ENCODE measurements at regions not wholly inside any gene's neighbourhood (a gene's known extent, or its start where the extent isn't known, plus 50 kb on each side); places are given as distances from the start of the nearest gene placed in this dataset.

DNA sequence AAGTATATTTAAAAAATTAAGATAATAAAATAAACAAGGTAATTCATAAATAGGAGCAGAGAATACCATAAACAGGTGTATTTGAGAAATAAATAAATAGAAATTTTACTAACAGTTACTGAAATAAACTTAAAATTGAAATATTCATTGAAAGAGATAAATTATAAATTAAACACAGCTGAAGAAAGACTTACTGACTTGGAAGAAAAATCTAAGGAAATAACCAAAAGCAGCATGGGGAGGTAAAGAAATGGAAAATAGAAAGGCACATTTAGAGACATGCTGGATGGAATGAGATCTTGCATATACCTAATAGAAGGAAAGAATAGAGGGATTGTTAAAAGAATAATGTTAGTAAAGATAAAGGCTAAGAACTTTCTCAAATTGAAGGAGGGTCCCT lies 96.3 kb downstream of the SOX11 start:
- 0 out of 2 replicates have a peak, but pooled peaks cover 3% of the 10 kb centered on the region for H3K4me1 Mint-ChIP-seq
- CTCF ChIA-PET = no interaction called here
- no peak for DNase-seq (ENCODE audit: low spot score)

DNA sequence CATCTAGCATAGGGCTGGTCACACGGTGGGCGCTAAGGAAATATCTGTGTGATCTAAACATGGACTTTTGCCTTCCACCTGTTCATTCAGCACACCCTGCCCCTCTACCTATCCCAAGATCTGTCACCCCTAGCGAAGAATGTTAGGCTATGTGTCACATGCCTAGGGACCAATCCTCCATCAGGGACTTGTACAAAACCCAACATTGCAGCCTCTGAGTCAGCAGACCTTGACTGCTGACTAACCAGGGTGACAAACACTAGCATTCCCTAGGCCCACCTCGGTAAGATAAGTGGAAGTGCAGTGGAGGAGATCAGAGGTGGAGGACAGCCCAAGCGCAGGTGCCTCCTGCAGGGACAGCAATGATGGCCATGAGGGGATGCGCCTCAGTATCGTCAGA lies 99.2 kb downstream of the SOX11 start:
- H3K9me3 Mint-ChIP-seq = peaks cover 66% of the 10 kb centered on the region
- ATAC-seq (no peak), DNase-seq (ENCODE audit: low spot score) (no peak)
- no peak overlapping the region for H3K4me3 Mint-ChIP-seq
- CTCF ChIA-PET = no interaction called here
- peaks cover 12% of the 10 kb centered on the region for H3K27me3 Mint-ChIP-seq (ENCODE audit: low read depth)
- POLR2A ChIA-PET = no interaction called here
- peaks cover 53% of the 10 kb centered on the region for H3K36me3 Mint-ChIP-seq
- H3K4me1 Mint-ChIP-seq = no peaks in the 10 kb centered on the region
- H3K27ac Mint-ChIP-seq = no peak overlapping the region
- TF ChIP-seq ZNF532 (CRISPR knock-in tag; IDR thresholded peaks at IDR 0.05; ENCODE audit: borderline replicate concordance) (no peak), RORB (CRISPR knock-in tag; IDR thresholded peaks at IDR 0.05) (no peak), ZNF121 (CRISPR knock-in tag; IDR thresholded peaks at IDR 0.05) (no peak), GRHL2 (CRISPR knock-in tag; IDR thresholded peaks at IDR 0.05; ENCODE audit: insufficient replicate concordance, severe bottlenecking) (no peak), FOXK1 (CRISPR knock-in tag; IDR thresholded peaks at IDR 0.05) (no peak), ELF4 (CRISPR knock-in tag; IDR thresholded peaks at IDR 0.05; ENCODE audit: low read depth) (no peak), ATF2 (CRISPR knock-in tag; IDR thresholded peaks at IDR 0.05; ENCODE audit: borderline replicate concordance, low read depth) (no peak), ARID4B (CRISPR knock-in tag; IDR thresholded peaks at IDR 0.05; ENCODE audit: borderline replicate concordance) (no peak), STAT6 (CRISPR knock-in tag; conservative IDR thresholded peaks at IDR 0.05; ENCODE audit: low read depth) (no peak)

More for the DNA sequence above, 96.3 kb downstream of the SOX11 start:
- Mint-ChIP-seq H3K27ac (no peak overlapping the region), H3K4me3 (no peak overlapping the region), H3K27me3 (ENCODE audit: low read depth) (peaks cover 5% of the 10 kb centered on the region; the same call in 1 of the 2 replicates), H3K36me3 (peaks cover 46% of the 10 kb centered on the region), H3K9me3 (peaks cover 61% of the 10 kb centered on the region)
- POLR2A ChIA-PET = no interaction called here
- no peak for ATAC-seq
- no peak for TF ChIP-seq SMAD3 (CRISPR knock-in tag; IDR thresholded peaks at IDR 0.05; ENCODE audit: borderline replicate concordance)
- no peak for TF ChIP-seq ELF4 (CRISPR knock-in tag; IDR thresholded peaks at IDR 0.05; ENCODE audit: low read depth)
- no peak for TF ChIP-seq FOXP1 (CRISPR knock-in tag; IDR thresholded peaks at IDR 0.05; ENCODE audit: borderline replicate concordance)
- TF ChIP-seq ZBTB21 (CRISPR knock-in tag; IDR thresholded peaks at IDR 0.05; ENCODE audit: borderline replicate concordance) = no peak
- no peak for TF ChIP-seq ZBTB43 (CRISPR knock-in tag; IDR thresholded peaks at IDR 0.05)
- TF ChIP-seq SMAD4 (CRISPR knock-in tag; IDR thresholded peaks at IDR 0.05) = no peak
- no peak for TF ChIP-seq FOXK1 (CRISPR knock-in tag; IDR thresholded peaks at IDR 0.05)
- TF ChIP-seq HMGA2 (CRISPR knock-in tag; IDR thresholded peaks at IDR 0.05) = no peak
- TF ChIP-seq, protein P1, sequence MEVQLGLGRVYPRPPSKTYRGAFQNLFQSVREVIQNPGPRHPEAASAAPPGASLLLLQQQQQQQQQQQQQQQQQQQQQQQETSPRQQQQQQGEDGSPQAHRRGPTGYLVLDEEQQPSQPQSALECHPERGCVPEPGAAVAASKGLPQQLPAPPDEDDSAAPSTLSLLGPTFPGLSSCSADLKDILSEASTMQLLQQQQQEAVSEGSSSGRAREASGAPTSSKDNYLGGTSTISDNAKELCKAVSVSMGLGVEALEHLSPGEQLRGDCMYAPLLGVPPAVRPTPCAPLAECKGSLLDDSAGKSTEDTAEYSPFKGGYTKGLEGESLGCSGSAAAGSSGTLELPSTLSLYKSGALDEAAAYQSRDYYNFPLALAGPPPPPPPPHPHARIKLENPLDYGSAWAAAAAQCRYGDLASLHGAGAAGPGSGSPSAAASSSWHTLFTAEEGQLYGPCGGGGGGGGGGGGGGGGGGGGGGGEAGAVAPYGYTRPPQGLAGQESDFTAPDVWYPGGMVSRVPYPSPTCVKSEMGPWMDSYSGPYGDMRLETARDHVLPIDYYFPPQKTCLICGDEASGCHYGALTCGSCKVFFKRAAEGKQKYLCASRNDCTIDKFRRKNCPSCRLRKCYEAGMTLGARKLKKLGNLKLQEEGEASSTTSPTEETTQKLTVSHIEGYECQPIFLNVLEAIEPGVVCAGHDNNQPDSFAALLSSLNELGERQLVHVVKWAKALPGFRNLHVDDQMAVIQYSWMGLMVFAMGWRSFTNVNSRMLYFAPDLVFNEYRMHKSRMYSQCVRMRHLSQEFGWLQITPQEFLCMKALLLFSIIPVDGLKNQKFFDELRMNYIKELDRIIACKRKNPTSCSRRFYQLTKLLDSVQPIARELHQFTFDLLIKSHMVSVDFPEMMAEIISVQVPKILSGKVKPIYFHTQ (CRISPR knock-in tag; IDR thresholded peaks at IDR 0.05) = no peak
- TF ChIP-seq ZNF121 (CRISPR knock-in tag; IDR thresholded peaks at IDR 0.05) = no peak
- no peak for TF ChIP-seq ZNF138 (CRISPR knock-in tag; conservative IDR thresholded peaks at IDR 0.05)
- no peak for TF ChIP-seq CREM (CRISPR knock-in tag; IDR thresholded peaks at IDR 0.05)

Measured in WTC11 (cell line).